ENCODE measurements at regions not wholly inside any gene's neighbourhood (a gene's known extent, or its start where the extent isn't known, plus 50 kb on each side); places are given as distances from the start of the nearest gene placed in this dataset.

GRCh38 chr15:94734460-94734859, 503.1 kb downstream of the MCTP2 start:
- TF ChIP-seq CTCF (conservative IDR thresholded peaks at IDR 0.05; ENCODE audit: low read depth in 2 of 2) (no peak), EZH2phosphoT487 (IDR thresholded peaks at IDR 0.05; ENCODE audit: unreplicated experiment) (no peak), CREB1 (CRISPR knock-in tag; IDR thresholded peaks at IDR 0.05; ENCODE audit: low read depth) (no peak), EZH2 (IDR thresholded peaks at IDR 0.05; ENCODE audit: low read depth, unreplicated experiment) (no peak), POLR2AphosphoS5 (IDR thresholded peaks at IDR 0.05; ENCODE audit: low read depth) (no peak), JUNB (IDR thresholded peaks at IDR 0.05; ENCODE audit: unreplicated experiment) (no peak), REST (IDR thresholded peaks at IDR 0.05; ENCODE audit: unreplicated experiment) (no peak), ETS1 (IDR thresholded peaks at IDR 0.05) (no peak), ZNF331 (CRISPR knock-in tag; IDR thresholded peaks at IDR 0.05; ENCODE audit: low read depth) (no peak)
